ENCODE measurements at regions not wholly inside any gene's neighbourhood (a gene's known extent, or its start where the extent isn't known, plus 50 kb on each side); places are given as distances from the start of the nearest gene placed in this dataset.

DNA sequence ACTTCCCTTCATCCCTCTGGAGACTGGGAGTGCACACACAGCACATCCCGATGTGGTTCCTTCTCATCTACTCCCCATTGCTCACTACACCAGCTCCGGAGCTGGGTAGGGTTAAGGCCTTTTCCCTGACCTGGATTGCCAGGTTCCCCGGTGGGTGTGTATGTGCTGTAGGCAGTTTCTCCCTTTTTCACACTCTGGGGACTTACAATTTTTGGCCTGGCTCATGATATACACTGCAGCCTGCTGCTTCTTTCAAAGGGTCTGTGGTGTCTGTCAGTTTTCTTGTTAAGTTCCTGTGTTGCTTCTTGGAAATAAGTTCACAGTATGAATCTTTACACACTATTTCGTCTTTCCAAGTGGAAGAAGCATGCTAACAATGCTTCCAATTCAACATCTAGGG, 405.5 kb downstream of the UTRN start:
- no peak for TF ChIP-seq POLR2A (IDR thresholded peaks at IDR 0.05)
- TF ChIP-seq, protein P1, sequence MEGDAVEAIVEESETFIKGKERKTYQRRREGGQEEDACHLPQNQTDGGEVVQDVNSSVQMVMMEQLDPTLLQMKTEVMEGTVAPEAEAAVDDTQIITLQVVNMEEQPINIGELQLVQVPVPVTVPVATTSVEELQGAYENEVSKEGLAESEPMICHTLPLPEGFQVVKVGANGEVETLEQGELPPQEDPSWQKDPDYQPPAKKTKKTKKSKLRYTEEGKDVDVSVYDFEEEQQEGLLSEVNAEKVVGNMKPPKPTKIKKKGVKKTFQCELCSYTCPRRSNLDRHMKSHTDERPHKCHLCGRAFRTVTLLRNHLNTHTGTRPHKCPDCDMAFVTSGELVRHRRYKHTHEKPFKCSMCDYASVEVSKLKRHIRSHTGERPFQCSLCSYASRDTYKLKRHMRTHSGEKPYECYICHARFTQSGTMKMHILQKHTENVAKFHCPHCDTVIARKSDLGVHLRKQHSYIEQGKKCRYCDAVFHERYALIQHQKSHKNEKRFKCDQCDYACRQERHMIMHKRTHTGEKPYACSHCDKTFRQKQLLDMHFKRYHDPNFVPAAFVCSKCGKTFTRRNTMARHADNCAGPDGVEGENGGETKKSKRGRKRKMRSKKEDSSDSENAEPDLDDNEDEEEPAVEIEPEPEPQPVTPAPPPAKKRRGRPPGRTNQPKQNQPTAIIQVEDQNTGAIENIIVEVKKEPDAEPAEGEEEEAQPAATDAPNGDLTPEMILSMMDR (IDR thresholded peaks at IDR 0.05), result no peak
- no peak for TF ChIP-seq POLR2AphosphoS5 (IDR thresholded peaks at IDR 0.05; ENCODE audit: insufficient read depth in 1 of 2, low read depth in 1 of 2)

Data from vagina (tissue), 2 donors.